ENCODE measurements at regions not wholly inside any gene's neighbourhood (a gene's known extent, or its start where the extent isn't known, plus 50 kb on each side); places are given as distances from the start of the nearest gene placed in this dataset.

DNA sequence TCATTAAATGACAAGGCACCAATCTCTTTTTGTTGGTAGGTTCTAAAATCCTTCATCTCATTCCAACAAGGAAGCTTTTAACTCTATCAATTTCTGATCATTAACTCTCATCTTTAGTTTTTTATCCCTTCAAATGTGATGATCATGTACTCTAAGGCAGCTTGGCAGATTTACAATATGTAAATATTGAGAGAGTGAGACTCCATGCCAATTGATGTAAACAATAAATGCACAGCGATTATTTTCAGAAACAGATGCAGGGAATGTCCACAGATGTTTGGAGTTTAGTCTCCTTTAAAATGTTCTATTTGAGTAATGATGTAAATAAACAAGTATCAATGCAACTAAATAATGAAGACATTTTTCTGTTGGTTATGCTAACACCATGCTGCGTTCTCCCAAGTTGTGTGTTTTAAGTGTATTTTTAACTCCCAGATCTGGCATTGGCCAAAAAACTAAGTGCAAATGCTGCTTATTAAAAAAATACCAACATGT, 213.8 kb downstream of the AHR start:
- TF ChIP-seq, protein P1, sequence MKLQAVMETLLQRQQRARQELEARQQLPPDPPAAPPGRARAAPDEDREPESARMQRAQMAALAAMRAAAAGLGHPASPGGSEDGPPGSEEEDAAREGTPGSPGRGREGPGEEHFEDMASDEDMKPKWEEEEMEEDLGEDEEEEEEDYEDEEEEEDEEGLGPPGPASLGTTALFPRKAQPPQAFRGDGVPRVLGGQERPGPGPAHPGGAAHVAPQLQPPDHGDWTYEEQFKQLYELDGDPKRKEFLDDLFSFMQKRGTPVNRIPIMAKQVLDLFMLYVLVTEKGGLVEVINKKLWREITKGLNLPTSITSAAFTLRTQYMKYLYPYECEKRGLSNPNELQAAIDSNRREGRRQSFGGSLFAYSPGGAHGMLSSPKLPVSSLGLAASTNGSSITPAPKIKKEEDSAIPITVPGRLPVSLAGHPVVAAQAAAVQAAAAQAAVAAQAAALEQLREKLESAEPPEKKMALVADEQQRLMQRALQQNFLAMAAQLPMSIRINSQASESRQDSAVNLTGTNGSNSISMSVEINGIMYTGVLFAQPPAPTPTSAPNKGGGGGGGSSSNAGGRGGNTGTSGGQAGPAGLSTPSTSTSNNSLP (IDR thresholded peaks at IDR 0.05; ENCODE audit: low read depth, low read length), result no peak
- TF ChIP-seq ZSCAN29 (CRISPR knock-in tag; conservative IDR thresholded peaks at IDR 0.05) (no peak), JUN (CRISPR knock-in tag; IDR thresholded peaks at IDR 0.05) (no peak), RFX5 (IDR thresholded peaks at IDR 0.05; ENCODE audit: low read depth, low read length) (no peak)
- no peak overlapping the region for H3K4me2 ChIP-seq (ENCODE audit: low read depth, low read length)
- FAIRE-seq, result no peak
- H3K79me2 ChIP-seq (ENCODE audit: insufficient read depth, low read length), result no peaks in the 10 kb centered on the region
- no peak for DNase-seq (ENCODE audit: low spot score)
- ChIA-PET POLR2A (no interaction called here), CTCF (ENCODE audit: low intra/inter-chr PET ratio, low total read pairs) (no interaction called here)
- H3K27me3 ChIP-seq (ENCODE audit: control insufficient read depth in 1 of 2, insufficient read depth in 2 of 2, low read length in 2 of 2), result no peaks in the 10 kb centered on the region
- intact Hi-C loops (cut with micrococcal nuclease; ENCODE audit: unreplicated experiment) (no loop called here), in situ Hi-C loops (cut with HindIII; ENCODE audit: extremely low pct_ligation_motif_present, low pct_unique_long_range_greater_than_20kb) (no loop called here)
- H2AFZ ChIP-seq (ENCODE audit: low read length), result no peak overlapping the region
- ATAC-seq, result no peak
- H3K36me3 ChIP-seq (replicated peaks in 1 of 2; ENCODE audit: control insufficient read depth in 1 of 2, insufficient read depth in 2 of 2, low read length in 2 of 2), result no peaks in the 10 kb centered on the region
- no TSS peak for BruUV-seq (replicated peaks)
- no peaks in the 10 kb centered on the region for H4K20me1 ChIP-seq (ENCODE audit: insufficient read depth, low read length)
- H3K27ac ChIP-seq (ENCODE audit: extremely low read length, insufficient read depth, low read length), result no peak overlapping the region
- H3K4me1 ChIP-seq (ENCODE audit: insufficient read depth, low read length), result peaks cover 9% of the 10 kb centered on the region
- WGBS (ENCODE audit: low lambda C conversion rate), result 52% methylated on average over 2 of the region's 2 CpGs
- H3K4me3 ChIP-seq (replicated peaks in 1 of 3; ENCODE audit: insufficient read depth in 1 of 3, low read depth in 2 of 3, low read length in 3 of 3), result no peak overlapping the region
- no peaks in the 10 kb centered on the region for H3K9me3 ChIP-seq (ENCODE audit: low read length)
- no peak overlapping the region for H3K9ac ChIP-seq (ENCODE audit: insufficient read depth, low read depth, low read length)

DNA sequence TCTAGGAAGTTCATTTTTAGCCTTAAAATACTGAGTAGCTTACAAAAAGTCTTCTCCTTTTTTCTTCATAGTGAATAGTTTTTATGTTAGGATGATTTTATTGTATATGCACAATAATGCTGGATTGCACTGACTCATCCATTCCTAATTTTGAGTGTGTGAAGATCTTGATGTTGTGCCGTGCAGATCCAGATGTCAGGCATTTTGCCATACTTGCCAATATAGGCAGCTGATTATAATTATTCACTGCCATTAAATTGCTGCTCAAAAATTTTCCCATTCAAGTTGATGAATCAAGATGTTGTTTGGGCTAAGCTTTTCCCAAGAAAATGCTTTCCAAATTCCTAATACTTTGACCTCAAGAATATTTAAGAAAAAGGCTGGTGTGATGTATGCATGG, 218.3 kb downstream of the AHR start:
- Histone ChIP-seq H3K4me1 (ENCODE audit: insufficient read depth, low read length) (no peaks in the 10 kb centered on the region), H3K27me3 (ENCODE audit: control insufficient read depth in 1 of 2, insufficient read depth in 2 of 2, low read length in 2 of 2) (no peaks in the 10 kb centered on the region), H3K27ac (ENCODE audit: extremely low read length, insufficient read depth, low read length) (no peak overlapping the region), H4K20me1 (ENCODE audit: insufficient read depth, low read length) (no peaks in the 10 kb centered on the region), H3K79me2 (ENCODE audit: insufficient read depth, low read length) (no peaks in the 10 kb centered on the region), H3K9ac (ENCODE audit: insufficient read depth, low read depth, low read length) (no peak overlapping the region), H3K36me3 (replicated peaks in 1 of 2; ENCODE audit: control insufficient read depth in 1 of 2, insufficient read depth in 2 of 2, low read length in 2 of 2) (no peaks in the 10 kb centered on the region), H3K9me3 (ENCODE audit: low read length) (no peaks in the 10 kb centered on the region), H3K4me3 (replicated peaks in 1 of 3; ENCODE audit: insufficient read depth in 1 of 3, low read depth in 2 of 3, low read length in 3 of 3) (no peak overlapping the region), H2AFZ (ENCODE audit: low read length) (no peak overlapping the region), H3K4me2 (ENCODE audit: low read depth, low read length) (no peak overlapping the region)
- in situ Hi-C loops (cut with HindIII; ENCODE audit: extremely low pct_ligation_motif_present, low pct_unique_long_range_greater_than_20kb) (no loop called here), intact Hi-C loops (cut with micrococcal nuclease; ENCODE audit: unreplicated experiment) (no loop called here)
- no TSS peak for BruUV-seq (replicated peaks)
- no peak for FAIRE-seq
- DNase-seq (ENCODE audit: low spot score), result no peak
- ATAC-seq, result no peak
- ChIA-PET POLR2A (no interaction called here), CTCF (ENCODE audit: low intra/inter-chr PET ratio, low total read pairs) (no interaction called here)
- WGBS (ENCODE audit: low lambda C conversion rate), result 95% methylated on average over 1 of the region's 1 CpG
- TF ChIP-seq, protein P2, sequence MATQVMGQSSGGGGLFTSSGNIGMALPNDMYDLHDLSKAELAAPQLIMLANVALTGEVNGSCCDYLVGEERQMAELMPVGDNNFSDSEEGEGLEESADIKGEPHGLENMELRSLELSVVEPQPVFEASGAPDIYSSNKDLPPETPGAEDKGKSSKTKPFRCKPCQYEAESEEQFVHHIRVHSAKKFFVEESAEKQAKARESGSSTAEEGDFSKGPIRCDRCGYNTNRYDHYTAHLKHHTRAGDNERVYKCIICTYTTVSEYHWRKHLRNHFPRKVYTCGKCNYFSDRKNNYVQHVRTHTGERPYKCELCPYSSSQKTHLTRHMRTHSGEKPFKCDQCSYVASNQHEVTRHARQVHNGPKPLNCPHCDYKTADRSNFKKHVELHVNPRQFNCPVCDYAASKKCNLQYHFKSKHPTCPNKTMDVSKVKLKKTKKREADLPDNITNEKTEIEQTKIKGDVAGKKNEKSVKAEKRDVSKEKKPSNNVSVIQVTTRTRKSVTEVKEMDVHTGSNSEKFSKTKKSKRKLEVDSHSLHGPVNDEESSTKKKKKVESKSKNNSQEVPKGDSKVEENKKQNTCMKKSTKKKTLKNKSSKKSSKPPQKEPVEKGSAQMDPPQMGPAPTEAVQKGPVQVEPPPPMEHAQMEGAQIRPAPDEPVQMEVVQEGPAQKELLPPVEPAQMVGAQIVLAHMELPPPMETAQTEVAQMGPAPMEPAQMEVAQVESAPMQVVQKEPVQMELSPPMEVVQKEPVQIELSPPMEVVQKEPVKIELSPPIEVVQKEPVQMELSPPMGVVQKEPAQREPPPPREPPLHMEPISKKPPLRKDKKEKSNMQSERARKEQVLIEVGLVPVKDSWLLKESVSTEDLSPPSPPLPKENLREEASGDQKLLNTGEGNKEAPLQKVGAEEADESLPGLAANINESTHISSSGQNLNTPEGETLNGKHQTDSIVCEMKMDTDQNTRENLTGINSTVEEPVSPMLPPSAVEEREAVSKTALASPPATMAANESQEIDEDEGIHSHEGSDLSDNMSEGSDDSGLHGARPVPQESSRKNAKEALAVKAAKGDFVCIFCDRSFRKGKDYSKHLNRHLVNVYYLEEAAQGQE (IDR thresholded peaks at IDR 0.05; ENCODE audit: borderline replicate concordance in 1 of 2, low read depth in 1 of 2, low read length in 2 of 2), result no peak
- TF ChIP-seq GTF3A (CRISPR knock-in tag; conservative IDR thresholded peaks at IDR 0.05), result no peak
- no peak for TF ChIP-seq ZNF431 (CRISPR knock-in tag; IDR thresholded peaks at IDR 0.05; ENCODE audit: borderline replicate concordance, low read depth)
- TF ChIP-seq, protein P3, sequence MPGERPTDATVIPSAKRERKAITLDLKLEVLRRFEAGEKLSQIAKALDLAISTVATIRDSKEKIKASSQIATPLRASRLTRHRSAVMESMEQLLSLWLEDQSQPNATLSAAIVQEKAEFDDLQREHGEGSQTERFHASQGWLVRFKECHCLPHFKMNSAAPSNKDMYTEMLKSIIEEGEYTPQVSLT (CRISPR knock-in tag; IDR thresholded peaks at IDR 0.05; ENCODE audit: borderline replicate concordance, low read depth), result no peak

Measured in HepG2 (cell line).